ENCODE measurements at regions not wholly inside any gene's neighbourhood (a gene's known extent, or its start where the extent isn't known, plus 50 kb on each side); places are given as distances from the start of the nearest gene placed in this dataset.
A peak's percentile ranks its signal among the peaks of the same experiment; 100 is the strongest.

DNA sequence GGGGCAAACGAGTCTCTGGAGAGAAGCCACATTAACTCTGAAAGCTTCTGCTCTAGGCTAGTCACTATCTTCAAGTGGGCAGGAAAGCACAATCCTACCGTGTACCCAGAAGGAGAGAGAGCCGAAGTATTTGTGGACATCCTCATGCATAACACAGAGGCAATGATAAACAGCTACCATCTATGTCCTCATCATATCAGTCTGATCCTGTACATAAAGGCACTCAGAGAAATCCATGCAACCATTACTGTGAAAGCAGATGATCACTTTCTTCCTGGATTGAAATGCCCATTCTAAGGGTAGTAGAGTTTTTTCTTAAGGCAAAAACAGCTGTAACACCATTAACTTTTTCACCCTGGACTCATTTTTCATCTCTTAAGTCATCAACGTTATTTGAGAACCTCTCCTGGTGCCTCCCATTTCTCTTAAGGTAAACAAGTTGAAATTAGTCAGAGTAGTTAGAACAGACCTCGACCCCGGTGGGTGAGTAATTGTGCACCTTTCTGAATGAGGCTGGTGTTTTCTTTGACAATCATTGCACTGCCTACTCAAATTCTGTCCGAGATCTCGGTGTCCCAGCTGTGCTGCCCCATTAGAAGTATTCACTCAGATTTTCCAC, 327.4 kb downstream of the SHQ1 start:
- POLR2A ChIA-PET = interaction anchor here (0.5 kb wide), 1 partner anchor 282 kb away, joined by 3 read pairs; no protein-coding TSS in a partner anchor
- H3K27ac ChIP-seq = no peak overlapping the region
- peak in 1 of 2 experiments; percentile 45; a peak in 1 of 6 replicates for ATAC-seq

GRCh38 chr3:72519946-72520604, 328.2 kb downstream of the SHQ1 start:
- ATAC-seq = no peak
- Histone ChIP-seq H3K4me1 (peaks cover 22% of the 10 kb centered on the region), H3K9me3 (no peaks in the 10 kb centered on the region), H3K4me3 (no peak overlapping the region), H3K27ac (no peak overlapping the region), H3K4me2 (no peak overlapping the region)
- FAIRE-seq = no peak
- no peak for DNase-seq (ENCODE audit: low read depth in 1 of 2, low spot score in 1 of 2)
- no peak for TF ChIP-seq CBX2 (IDR thresholded peaks at IDR 0.05; ENCODE audit: borderline replicate concordance, low read depth)
- TF ChIP-seq RAD21 (conservative IDR thresholded peaks at IDR 0.05 in 1 of 2, IDR thresholded peaks at IDR 0.05 in 1 of 2) = no peak
- TF ChIP-seq MAFK (IDR thresholded peaks at IDR 0.05; ENCODE audit: partially characterized antibody) = no peak
- WGBS (ENCODE audit: missing lambda C conversion rate) = 41% methylated on average over 4 of the region's 4 CpGs
- CTCF ChIA-PET = no interaction called here
- POLR2A ChIA-PET = no interaction called here

More for the DNA sequence above, 327.4 kb downstream of the SHQ1 start:
- no peak overlapping the region for H3K4me3 ChIP-seq
- H3K9me3 ChIP-seq = no peaks in the 10 kb centered on the region
- FAIRE-seq (no peak), DNase-seq (ENCODE audit: low read depth in 1 of 2, low spot score in 1 of 2) (peak in 1 of 2 experiments; percentile 27)
- CTCF ChIA-PET = interaction anchor here (1.0 kb wide), 1 partner anchor 18 kb away, joined by 3 read pairs; no protein-coding TSS in a partner anchor
- H3K4me2 ChIP-seq = peak overlapping the region; percentile 39; the same call in 1 of the 3 replicates
- 38% methylated on average over 8 of the region's 8 CpGs for WGBS (ENCODE audit: missing lambda C conversion rate)
- H3K4me1 ChIP-seq = peaks cover 17% of the 10 kb centered on the region
- no peak for TF ChIP-seq SREBF2 (IDR thresholded peaks at IDR 0.05)
- TF ChIP-seq HOXB5 (CRISPR knock-in tag; IDR thresholded peaks at IDR 0.05) = no peak
- no peak for TF ChIP-seq SMC3 (IDR thresholded peaks at IDR 0.05)
- no peak for TF ChIP-seq EHMT2 (IDR thresholded peaks at IDR 0.05; ENCODE audit: low read depth)
- no peak for TF ChIP-seq FOSL2 (IDR thresholded peaks at IDR 0.05)
- TF ChIP-seq FOSL2 (CRISPR knock-in tag; IDR thresholded peaks at IDR 0.05) = no peak
- no peak for TF ChIP-seq USF2 (IDR thresholded peaks at IDR 0.05)
- TF ChIP-seq FOSB (CRISPR knock-in tag; IDR thresholded peaks at IDR 0.05) = no peak
- TF ChIP-seq HOXA7 (CRISPR knock-in tag; IDR thresholded peaks at IDR 0.05) = no peak
- no peak for TF ChIP-seq CTCF (IDR thresholded peaks at IDR 0.05)
- no peak for TF ChIP-seq RCOR1 (IDR thresholded peaks at IDR 0.05; ENCODE audit: low read depth, low read length)
- TF ChIP-seq, protein P1, sequence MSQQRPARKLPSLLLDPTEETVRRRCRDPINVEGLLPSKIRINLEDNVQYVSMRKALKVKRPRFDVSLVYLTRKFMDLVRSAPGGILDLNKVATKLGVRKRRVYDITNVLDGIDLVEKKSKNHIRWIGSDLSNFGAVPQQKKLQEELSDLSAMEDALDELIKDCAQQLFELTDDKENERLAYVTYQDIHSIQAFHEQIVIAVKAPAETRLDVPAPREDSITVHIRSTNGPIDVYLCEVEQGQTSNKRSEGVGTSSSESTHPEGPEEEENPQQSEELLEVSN (IDR thresholded peaks at IDR 0.05; ENCODE audit: borderline replicate concordance, low read depth) = no peak
- TF ChIP-seq ATOH8 (CRISPR knock-in tag; IDR thresholded peaks at IDR 0.05; ENCODE audit: low read depth) = no peak
- TF ChIP-seq PBX3 (IDR thresholded peaks at IDR 0.05) = no peak
- TF ChIP-seq CEBPB (IDR thresholded peaks at IDR 0.05) = no peak
- TF ChIP-seq BHLHE40 (IDR thresholded peaks at IDR 0.05; ENCODE audit: low read depth, low read length) = no peak
